Fibroblast of pulmonary artery (primary cell): ENCODE measurements at regions not wholly inside any gene's neighbourhood (a gene's known extent, or its start where the extent isn't known, plus 50 kb on each side); places are given as distances from the start of the nearest gene placed in this dataset.
"Not testable (repeated sequence)": the region's sequence is repeated elsewhere in the genome, so short reads cannot be mapped to it uniquely, and the experiment has no call there.

Experiments used
- DNase-seq: peaks from one replicate; pipeline ENCODE4 v3.0.0-alpha.2; 2010; ENCODE audit warnings: low read depth
- H3K4me3 ChIP-seq: replicated peaks from 2 replicates; pipeline ENCODE4 v1.5.1; 2011; ENCODE audit warnings: low read depth, mild to moderate bottlenecking, control low read depth, low read length, moderate library complexity
- CTCF ChIP-seq: IDR thresholded peaks from 2 replicates; pipeline ENCODE4 v1.5.1; 2011; ENCODE audit warnings: mild to moderate bottlenecking, control low read depth, low read length, inconsistent platforms; ENCODE audit errors: missing control alignments

GRCh38 chr4:97013309-97013708, 1130.0 kb downstream of the STPG2 start:
- no peak for DNase-seq
- no peak for TF ChIP-seq CTCF
- no peak overlapping the region for H3K4me3 ChIP-seq

- no peak for TF ChIP-seq CTCF
- H3K4me3 ChIP-seq: no peak overlapping the region
Observed at GRCh38 chr4:97013711-97014110, 1129.6 kb downstream of the STPG2 start.

GRCh38 chr4:97015301-97015700, 1128.0 kb downstream of the STPG2 start:
- DNase-seq: no peak
- no peak overlapping the region for H3K4me3 ChIP-seq
- no peak for TF ChIP-seq CTCF

More at GRCh38 chr4:97013711-97014110, 1129.6 kb downstream of the STPG2 start:
- no peak for DNase-seq

GRCh38 chr4:97016186-97016907, 1126.9 kb downstream of the STPG2 start:
- no peak for DNase-seq
- no peak overlapping the region for H3K4me3 ChIP-seq
- TF ChIP-seq CTCF: no peak

- DNase-seq: no peak
- no peak overlapping the region for H3K4me3 ChIP-seq
- no peak for TF ChIP-seq CTCF
Observed at GRCh38 chr4:97027728-97028410, 1115.4 kb downstream of the STPG2 start.

- no peak overlapping the region for H3K4me3 ChIP-seq
- DNase-seq: no peak
- TF ChIP-seq CTCF: no peak
Observed at GRCh38 chr4:97028785-97029184, 1114.5 kb downstream of the STPG2 start.

GRCh38 chr4:97037411-97038145, 1105.7 kb downstream of the STPG2 start:
- not testable (repeated sequence) for DNase-seq, H3K4me3 ChIP-seq
